ENCODE measurements at regions not wholly inside any gene's neighbourhood (a gene's known extent, or its start where the extent isn't known, plus 50 kb on each side); places are given as distances from the start of the nearest gene placed in this dataset.

DNA sequence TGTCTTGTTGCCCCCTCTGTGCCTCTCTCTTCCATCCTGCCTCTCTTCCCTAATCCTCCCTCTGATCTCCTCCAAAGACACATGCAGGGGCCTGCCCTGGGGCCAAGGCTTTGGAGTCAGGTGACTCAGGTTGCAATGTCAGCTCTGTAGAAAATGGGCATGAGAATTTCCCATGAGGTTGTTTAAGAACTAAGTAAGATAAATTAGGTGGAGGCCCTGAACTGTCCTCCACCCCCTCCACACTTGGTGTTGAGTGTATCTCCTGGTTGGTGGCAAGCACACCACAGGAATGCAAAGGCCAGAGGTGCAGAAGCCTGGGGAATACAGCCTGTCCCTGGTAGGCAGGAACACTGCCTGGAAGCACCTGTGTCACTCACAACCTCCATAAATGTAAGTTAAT is 63.9 kb upstream of the GRIK3 start:
- TF ChIP-seq, protein P1, sequence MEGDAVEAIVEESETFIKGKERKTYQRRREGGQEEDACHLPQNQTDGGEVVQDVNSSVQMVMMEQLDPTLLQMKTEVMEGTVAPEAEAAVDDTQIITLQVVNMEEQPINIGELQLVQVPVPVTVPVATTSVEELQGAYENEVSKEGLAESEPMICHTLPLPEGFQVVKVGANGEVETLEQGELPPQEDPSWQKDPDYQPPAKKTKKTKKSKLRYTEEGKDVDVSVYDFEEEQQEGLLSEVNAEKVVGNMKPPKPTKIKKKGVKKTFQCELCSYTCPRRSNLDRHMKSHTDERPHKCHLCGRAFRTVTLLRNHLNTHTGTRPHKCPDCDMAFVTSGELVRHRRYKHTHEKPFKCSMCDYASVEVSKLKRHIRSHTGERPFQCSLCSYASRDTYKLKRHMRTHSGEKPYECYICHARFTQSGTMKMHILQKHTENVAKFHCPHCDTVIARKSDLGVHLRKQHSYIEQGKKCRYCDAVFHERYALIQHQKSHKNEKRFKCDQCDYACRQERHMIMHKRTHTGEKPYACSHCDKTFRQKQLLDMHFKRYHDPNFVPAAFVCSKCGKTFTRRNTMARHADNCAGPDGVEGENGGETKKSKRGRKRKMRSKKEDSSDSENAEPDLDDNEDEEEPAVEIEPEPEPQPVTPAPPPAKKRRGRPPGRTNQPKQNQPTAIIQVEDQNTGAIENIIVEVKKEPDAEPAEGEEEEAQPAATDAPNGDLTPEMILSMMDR (conservative IDR thresholded peaks at IDR 0.05) = no peak
- TF ChIP-seq ZFX (IDR thresholded peaks at IDR 0.05) = no peak
